ENCODE measurements at regions not wholly inside any gene's neighbourhood (a gene's known extent, or its start where the extent isn't known, plus 50 kb on each side); places are given as distances from the start of the nearest gene placed in this dataset.

- TF ChIP-seq CTCF (IDR thresholded peaks at IDR 0.05; ENCODE audit: insufficient read depth, low read length, poor library complexity, severe bottlenecking), result no peak
- TF ChIP-seq EZH2phosphoT487 (conservative IDR thresholded peaks at IDR 0.05; ENCODE audit: low read length), result no peak
Observed at GRCh38 chr4:187656959-187657358, 338.6 kb upstream of the ZFP42 start.

Data from SU-DHL-6 (cell line).